ENCODE measurements at regions not wholly inside any gene's neighbourhood (a gene's known extent, or its start where the extent isn't known, plus 50 kb on each side); places are given as distances from the start of the nearest gene placed in this dataset.

DNA sequence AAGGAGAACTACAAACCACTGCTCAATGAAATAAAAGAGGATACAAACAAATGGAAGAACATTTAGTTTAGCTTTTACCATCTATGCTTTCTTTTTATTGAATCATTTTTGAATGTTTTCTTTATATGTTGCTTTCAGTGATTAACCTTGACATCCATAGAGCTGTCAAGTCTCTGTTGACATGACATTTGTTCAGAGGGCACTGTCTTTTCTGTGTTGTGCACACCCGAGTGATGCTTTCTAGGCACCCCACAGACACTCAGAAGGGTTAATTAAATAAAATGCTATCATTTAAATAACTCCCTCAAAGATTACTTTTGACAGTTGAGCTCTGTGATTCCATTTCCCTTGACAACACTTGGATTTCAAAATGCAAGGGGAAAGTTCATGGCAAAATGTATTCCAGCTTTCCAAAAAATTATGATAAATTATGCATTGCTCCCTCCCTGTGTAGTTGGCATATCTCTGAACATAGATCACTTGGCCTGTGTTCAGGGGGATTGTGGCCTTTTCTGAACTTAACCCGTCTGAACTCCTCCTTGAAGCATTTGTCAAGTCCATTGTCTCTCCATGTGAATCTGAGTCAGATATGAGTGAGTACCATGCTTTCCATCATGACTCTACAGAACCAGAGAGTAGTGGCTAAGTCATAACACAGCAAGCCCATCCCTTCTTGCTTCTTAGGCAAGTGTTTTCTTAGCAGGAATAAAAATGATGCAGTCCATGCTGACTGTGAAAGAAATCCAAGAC is 372.6 kb downstream of the RPRM start:
- DNase-seq (ENCODE audit: low read depth in 2 of 2) = no peak

DNA sequence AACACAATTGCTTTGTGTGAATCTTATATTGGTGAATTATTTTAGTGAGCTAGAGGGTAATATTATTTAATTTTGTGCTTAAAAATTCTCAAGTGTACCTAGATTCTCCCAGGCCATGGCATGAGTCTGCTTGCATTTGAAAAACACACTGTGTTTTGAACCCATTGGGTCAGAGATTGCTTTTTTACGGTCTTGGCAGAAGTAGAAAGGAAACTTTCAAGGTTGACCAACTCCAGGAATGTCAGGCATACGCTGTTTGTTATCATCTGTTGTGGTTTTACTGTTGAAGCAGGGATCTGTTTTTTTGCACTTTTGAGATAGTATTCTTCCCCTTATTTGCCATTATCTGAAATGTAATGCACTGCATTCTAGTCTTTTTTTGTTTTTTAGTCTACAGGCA is 377.4 kb downstream of the RPRM start:
- no peak for DNase-seq (ENCODE audit: low read depth in 2 of 2)

DNA sequence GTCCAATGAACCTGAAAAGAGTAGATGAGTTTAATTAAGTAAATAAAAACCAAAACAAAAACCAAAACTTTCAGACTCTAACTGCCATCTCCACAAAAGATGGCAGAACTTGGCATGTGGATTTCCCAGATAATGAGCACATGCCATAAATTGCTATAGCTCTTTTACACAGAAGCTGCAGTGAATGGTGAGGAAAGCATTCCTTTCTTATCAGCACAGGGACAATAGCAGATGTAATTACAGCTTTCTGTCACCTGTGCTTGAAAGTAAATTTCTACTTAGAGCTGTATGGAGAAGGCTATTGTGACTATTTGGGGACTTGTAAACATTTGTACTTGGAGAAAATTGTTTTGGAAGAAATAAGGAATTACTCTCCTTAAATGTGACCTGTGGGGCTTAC is 378.4 kb downstream of the RPRM start:
- DNase-seq (ENCODE audit: low read depth in 2 of 2) = no peak

DNA sequence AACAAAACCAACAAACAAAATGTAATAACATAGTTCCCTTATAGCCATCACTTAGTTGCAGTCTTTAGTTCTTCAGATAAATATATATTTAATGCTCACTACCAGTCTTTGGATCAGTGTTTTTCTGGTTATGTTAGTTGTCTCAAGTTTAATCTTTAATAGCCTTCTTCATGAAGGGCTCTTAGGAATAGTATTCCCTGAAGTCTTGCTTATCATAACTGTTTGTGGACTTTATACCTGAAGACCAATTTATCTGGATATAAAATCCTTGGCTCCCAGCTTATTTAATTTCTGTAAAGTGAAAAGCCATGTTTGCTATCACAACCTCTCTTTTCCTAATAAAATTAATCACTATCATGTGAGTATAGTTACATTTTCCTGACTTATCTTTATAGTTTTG is 379.7 kb downstream of the ARL6IP6 start:
- DNase-seq (ENCODE audit: low read depth in 2 of 2) = no peak

DNA sequence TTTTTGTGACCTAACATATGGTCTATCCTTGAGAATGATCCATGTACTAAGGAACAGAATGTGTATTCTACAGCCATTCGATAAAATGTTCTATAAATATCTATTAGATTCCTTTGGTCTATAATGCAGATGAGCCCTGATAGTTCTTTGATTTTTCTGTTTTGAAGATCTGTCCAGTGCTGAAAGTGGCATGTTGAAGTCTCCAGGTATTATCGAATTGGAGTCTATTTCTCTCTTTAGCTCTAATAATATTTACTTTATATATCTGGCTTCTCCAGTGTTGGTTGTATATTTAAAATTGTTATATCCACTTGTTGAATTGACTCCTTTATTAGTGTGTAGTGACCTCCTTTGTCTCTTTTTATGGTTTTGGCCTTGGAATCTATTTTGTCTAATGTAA is 377.9 kb downstream of the ARL6IP6 start:
- DNase-seq (ENCODE audit: low read depth in 2 of 2) = no peak

DNA sequence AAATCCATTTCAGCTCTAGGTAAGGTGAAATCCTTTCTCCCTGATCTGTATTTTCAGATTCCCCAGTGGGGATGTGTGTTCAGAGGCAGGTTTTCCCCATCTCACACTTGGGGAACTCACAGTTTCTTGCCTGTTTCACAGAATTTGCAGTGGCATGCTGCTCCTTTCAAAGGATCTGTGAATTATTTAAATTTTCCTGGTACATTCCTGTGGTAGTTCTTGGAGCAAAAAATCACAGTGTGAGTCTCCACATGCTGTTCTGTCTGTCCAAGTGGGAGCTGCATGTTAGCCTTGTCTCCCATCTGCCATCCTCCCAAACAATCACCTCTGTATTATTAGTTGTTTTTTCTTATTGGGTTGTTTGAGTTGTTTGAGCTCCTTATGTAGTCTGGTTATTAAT is 372.9 kb downstream of the ARL6IP6 start:
- no peak for DNase-seq (ENCODE audit: low read depth in 2 of 2)

DNA sequence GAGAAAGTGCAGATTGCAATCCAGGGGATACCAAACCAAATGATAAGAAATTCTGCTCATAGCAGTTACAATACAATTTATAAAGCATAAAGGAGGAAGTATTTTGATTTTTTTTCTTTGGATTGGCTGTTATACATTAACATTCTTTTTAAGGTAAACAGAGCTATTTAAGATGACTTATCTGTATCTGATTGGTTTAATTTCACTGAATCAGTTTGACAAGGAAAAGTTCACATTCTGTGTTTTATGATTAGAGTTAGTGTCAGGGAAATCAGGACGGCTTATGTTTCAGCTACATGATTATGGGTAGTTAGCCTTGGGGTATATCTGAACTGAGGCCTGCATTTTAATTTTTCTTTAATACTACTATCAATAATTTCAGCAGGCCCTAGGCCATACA is 360.9 kb downstream of the ARL6IP6 start:
- no peak for DNase-seq (ENCODE audit: low read depth in 2 of 2)

DNA sequence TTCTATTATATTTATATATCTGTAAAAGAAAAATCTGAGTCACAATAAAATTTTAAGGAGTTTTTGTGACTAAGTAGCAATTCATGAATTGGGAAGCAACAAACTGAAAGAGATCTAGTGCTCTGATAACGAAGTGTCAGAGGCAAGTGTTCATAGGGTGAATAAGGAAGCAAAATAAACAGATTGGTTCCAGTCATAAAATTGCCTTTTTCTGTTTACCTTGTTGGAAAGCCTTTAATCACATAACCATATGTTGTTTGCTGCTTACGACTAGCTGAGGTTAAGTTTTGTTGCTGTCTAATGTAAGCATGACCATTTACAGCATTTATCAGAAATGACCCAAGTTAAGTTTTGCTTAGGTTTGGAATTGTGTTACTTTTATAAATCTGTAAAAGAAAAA is 358.9 kb downstream of the ARL6IP6 start:
- DNase-seq (ENCODE audit: low read depth in 2 of 2) = no peak

DNA sequence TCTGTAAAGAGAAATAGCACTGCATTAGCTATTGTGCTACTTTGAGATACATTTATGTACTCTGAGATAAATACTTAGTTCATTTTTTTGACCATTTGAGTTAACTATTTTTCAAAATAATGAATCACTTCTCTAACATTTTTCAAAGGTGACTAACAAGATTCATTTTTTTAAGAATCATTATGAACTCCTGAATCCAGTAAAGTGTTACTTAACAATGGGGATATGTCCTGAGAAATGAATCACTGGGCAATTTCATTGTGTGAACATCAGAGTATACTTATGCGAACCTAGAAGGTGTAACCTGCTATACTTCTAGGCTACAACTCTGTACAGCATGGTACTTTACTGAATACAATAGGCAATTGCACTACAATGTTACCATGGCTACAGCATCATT is 355.8 kb downstream of the ARL6IP6 start:
- DNase-seq (ENCODE audit: low read depth in 2 of 2) = no peak

DNA sequence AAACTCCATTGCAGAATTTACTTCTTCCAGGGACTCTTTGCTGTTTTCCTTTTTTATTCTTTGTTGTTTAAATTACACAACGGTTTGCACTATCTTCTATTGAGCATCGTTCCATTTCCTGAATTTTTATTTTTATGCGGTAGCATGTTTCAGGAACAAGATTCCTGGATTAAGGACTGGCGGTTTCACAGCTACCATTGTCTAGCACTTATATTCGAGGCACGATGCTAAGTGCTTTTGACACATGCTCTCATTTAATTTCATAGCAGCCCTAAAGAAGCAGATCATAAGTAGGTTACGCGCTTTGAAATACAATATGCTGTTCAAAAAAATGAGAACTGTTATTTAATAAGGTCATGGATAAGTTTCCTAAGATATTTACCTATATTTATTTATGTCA is 354.4 kb downstream of the ARL6IP6 start:
- DNase-seq (ENCODE audit: low read depth in 2 of 2) = no peak

DNA sequence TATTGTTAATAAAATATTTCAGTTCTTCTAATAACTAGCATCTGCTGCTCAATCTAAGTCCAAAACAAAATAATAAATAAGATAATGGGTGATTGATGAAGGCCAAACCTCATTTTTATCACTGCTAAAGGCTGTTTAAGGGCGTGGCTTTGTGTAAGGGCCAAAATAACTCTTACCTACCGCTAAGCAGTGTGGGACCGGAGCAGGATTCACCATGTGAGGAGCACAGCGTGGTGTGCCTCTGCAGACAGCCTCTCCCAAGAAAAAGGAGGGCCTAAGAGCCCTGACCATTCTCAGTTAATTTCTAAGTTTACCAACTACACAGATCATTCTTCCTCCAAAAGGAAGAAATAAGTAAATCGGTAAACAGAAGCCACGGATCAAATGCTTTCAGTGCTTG is 353.7 kb downstream of the ARL6IP6 start:
- no peak for DNase-seq (ENCODE audit: low read depth in 2 of 2)

DNA sequence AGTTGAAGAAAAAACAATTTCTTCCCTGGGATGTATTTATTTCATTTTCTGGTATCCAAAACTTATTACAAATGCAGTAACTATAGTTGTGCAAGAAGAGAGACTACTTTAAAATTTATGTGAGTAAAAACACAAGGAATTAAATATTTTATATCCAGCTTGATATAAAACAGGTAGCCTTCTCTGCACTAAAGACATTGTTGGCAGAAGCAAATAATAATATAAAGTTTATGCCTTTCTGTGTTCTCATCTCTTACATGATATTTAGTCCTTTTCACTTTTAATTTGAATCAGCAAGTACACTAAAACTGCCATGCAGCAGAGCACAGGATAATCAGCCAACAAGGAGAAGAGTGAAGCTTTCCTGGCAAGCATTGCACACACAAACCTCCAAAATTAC is 352.7 kb downstream of the ARL6IP6 start:
- DNase-seq (ENCODE audit: low read depth in 2 of 2) = no peak

DNA sequence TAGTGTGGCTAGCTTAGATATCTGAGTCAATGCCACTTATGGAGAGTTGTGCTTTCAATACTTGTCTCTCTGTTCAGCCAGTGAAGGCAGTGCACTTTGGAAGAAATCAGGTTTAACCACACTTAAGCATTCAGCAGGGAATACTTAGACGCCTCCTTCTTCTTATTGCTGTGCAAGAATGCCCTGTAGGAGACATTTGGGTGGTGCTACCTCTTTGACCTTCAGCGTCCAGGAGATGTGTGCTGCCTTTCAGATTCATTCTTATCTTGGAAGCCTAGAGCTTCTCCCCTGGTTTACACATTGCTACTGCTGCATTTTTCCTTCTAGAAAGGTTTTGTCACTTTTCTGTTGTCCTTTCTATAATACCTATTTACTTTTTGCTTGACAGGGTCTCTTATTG is 350.5 kb downstream of the ARL6IP6 start:
- no peak for DNase-seq (ENCODE audit: low read depth in 2 of 2)

DNA sequence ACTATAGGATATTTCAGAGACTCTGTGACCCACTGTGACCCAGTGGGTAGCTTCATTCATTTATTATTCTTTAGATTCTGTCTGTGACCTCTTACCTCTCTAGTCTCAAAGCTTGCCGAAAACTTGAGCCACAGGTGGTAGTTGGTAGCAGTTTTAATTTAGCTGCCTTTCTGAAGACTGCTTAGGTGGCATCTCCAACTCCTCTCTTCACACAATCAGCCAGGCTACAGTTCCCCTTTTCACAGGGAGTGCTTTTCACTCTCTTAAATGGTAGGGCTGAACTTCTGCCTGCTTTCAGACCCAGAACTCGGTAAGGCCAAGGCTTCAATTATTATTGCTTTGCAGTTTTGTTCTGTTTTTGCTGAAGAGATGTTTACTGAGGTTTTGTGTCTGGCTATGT is 349.6 kb downstream of the ARL6IP6 start:
- no peak for DNase-seq (ENCODE audit: low read depth in 2 of 2)

DNA sequence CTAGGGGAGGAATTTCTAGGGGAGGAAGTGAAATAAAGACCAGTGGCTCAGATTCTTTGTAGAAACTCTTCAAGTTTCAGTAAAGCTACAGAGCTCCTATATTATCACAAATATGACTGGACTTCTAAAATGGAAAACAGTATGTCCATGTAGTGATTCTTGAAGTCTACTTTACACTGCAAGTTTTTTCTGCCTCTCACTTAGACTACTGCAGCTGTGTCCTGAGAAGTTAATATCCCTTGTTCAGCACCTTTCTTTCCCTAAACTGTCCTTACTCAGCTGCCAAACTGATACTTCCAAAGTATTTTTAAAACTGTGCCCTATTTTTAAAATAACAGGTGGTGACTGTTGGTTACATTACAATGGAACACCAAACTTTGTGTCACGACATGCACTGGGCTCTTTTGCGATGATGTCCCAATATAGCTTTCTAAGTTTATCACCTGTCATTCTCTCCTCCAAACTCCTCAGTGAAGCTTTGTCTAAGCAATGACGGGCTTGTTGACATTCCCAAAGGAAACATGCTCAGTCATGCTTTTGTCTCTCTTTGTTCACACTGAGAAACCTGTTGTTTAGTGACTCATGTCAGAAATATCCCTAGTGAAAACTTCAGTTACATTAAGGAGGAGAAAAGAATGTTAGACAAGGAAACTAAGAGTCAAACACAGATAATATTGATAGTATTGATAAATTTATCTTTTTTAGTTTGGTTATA is 341.1 kb downstream of the ARL6IP6 start:
- DNase-seq (ENCODE audit: low read depth in 2 of 2) = no peak

DNA sequence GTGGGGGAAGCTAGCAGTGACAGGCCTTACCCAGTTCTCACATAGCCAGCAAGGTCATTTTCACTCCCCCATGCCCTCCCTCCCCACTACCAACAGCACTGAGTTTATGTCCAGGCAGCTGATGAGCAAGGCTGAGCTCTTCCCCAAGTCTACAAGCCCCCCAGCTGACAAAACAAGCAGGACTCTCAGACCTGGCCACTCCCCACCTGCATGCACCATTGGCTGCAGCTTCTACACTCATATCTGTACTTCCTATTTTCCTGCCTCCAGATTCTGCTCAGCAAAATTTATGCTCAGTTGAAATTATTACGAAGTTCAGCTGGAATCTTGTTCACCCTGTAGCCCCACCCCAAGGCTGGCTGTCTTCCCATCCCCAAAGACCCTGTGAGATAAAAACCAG is 339.3 kb downstream of the ARL6IP6 start:
- DNase-seq (ENCODE audit: low read depth in 2 of 2) = no peak

DNA sequence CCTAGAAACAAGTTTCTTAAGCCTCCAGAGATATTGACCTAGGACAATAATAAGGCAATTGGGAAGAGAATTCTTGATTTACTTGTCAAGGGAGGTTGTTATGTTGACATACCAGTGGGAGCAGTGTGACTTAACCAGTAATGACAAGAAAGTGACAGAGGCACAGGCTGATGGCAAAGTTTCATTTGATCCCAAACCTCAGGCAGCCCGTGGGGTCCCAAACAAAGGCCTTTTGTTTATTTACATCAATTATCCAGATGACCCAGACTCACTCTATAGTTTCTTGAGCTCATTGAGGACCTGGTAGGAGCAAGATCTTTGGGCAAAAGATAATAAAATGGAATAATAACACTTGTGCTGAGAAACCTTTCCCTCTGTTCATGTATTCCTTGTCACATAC is 336.8 kb downstream of the ARL6IP6 start:
- no peak for DNase-seq (ENCODE audit: low read depth in 2 of 2)

DNA sequence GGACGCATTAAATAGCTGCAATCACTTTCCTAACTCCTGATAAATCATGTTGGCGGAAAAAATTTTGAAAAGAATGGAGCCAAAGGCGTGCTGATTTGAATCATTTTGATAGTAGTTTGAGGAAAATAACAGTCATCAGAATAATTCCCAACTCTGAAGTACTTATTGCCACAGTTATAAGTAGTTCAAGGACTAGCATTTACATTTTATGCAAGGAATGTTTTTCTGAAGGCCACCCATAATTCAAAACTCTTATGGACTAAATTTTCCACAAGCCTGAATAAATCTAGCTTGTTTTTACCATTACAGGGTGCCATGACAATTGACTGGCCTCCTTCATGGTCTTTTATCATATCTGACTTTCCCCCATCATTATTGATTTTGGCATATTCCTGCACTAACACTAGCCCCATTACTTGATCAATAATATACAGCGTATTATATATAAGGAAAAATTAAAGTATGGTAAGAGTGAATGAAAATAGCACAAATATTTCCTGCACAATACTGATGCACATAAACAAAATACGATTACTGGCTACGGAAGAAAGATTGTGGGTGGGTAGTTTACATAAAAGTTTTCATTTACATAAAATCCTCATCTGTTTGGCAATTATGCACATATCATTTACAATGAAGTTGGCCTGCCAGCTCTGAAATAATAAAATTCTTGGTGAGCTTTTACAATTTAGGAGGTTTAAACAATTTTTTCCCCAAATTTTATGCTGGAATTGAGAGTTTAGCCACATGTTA is 334.6 kb downstream of the ARL6IP6 start:
- DNase-seq (ENCODE audit: low read depth in 2 of 2) = no peak

DNA sequence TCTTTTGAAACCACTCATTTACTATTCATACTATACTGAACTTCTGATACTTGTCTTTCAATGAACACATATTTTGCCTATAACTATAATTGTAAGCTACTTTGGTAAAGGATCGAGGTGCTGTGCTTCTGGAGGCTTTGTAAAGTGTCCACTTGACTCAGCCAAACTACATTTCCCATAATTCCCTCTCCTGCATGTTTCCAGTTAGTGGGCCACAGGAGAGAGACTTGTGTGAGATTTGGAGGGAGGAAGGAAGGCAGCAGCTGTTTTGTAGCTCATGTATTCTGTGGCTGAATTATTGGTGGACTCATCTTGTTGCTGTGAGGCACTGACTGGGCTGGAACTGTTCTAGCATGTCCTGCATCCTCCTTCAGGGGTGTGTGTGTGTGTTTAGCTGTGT is 328.8 kb downstream of the ARL6IP6 start:
- no peak for DNase-seq (ENCODE audit: low read depth in 2 of 2)

DNA sequence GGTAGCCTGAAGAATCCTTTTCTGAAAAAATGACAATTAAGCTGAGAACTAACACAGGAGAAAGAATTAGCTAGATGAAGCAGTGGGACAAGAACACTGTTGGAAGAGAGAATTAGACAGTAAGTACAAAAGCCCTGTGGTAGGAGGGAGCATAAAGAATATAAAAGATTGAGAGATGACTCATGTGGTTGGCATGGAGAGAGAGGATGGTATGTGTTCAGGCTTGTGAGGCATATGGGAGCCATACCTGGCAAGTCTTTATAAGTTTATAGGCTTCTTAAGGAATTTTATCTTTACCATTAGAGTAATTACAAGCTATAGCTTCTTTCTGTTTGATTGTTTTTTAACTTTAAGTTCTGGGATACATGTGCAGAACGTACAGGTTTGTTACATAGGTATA is 325.0 kb downstream of the ARL6IP6 start:
- no peak for DNase-seq (ENCODE audit: low read depth in 2 of 2)

DNA sequence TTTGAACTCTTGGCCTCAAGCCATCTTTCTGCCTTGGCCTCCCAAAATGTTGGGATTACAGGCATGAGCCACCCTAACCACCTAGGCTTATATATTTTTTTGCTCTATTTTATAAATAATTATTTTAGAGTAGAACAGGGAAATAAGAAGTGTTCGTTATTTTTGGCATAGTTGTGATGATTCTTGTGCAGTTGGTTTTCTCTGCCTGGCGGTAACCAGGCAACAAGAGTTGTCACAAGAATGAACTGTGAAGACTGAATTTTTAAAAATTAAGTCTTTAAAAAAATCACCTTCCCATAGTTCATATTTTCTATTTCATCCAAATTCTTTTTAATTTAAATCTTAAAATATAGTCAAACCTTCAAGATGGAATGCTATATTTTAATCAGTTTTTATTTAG is 310.2 kb downstream of the ARL6IP6 start:
- no peak for DNase-seq (ENCODE audit: low read depth in 2 of 2)

DNA sequence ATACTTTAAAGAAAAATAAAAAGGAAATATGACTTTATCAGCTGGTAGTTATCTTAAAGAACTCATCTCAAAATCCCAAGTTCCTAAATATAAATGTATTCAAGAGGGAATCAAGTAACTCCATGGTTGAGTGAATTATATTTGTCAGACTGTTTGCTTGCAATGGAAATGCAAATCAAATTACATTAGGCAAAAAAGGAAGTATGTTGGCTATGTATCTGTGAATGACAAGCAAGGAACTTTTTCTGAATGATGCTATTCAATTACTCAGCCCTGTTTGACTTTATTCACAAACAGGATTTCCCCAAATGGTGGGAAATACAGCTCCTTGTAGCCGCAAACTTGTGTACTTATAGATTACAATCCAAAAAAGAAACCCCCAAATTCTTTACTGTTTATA is 309.1 kb downstream of the ARL6IP6 start:
- no peak for DNase-seq (ENCODE audit: low read depth in 2 of 2)

DNA sequence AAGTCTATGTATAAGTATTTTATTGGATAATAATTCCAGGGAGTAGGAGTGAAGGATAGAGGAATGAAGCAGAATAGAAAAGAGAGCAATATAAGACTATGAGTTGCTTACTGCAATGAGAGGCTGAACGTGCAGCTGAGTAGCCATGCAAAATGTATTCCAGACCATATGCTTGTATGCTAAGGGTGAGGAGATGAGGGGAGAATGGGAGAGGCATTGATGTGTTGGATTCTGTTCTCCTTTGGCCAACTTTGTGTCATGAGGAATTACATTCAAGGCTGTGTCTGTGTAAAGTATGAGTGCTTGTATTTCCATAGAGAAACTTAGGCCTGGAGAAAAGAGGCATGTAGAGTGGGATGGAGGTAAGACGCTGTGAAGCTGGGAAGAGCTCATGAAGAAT is 301.8 kb downstream of the ARL6IP6 start:
- DNase-seq (ENCODE audit: low read depth in 2 of 2) = no peak
